Stimulated activated memory B cell treated with anti-CD40 and anti-IgM and Interleukin-4, amounts not matched to agents 10 μg/mL and 1 μg/mL and 100 μg/mL, for 72 hours (primary cell): ENCODE measurements at regions not wholly inside any gene's neighbourhood (a gene's known extent, or its start where the extent isn't known, plus 50 kb on each side); places are given as distances from the start of the nearest gene placed in this dataset.

Source experiments
- ATAC-seq: fragments of 150-1000 bp; cut with Tn5 transposase; 2 replicates; pipeline ENCODE4 v1.10.0; 2021
- H3K27ac Mint-ChIP-seq: one replicate; pipeline ENCODE4 v1.8.0; 2022; ENCODE audit warnings: mild to moderate bottlenecking, mixed read lengths
- H3K27me3 Mint-ChIP-seq: one replicate; pipeline ENCODE4 v1.8.0; 2022; ENCODE audit warnings: mixed read lengths
- H3K36me3 Mint-ChIP-seq: one replicate; pipeline ENCODE4 v1.8.0; 2022; ENCODE audit warnings: mixed read lengths
- H3K4me1 Mint-ChIP-seq: one replicate; pipeline ENCODE4 v1.8.0; 2022; ENCODE audit warnings: mixed read lengths
- H3K4me3 Mint-ChIP-seq: one replicate; pipeline ENCODE4 v1.8.0; 2022; ENCODE audit warnings: mild to moderate bottlenecking, moderate library complexity, mixed read lengths
- H3K9me3 Mint-ChIP-seq: one replicate; pipeline ENCODE4 v1.8.0; 2022; ENCODE audit warnings: mixed read lengths

GRCh38 chr17:79211061-79211770, 136.6 kb downstream of the ENGASE start:
- no peak overlapping the region for H3K4me3 Mint-ChIP-seq
- H3K27me3 Mint-ChIP-seq = peaks cover 79% of the 10 kb centered on the region
- H3K4me1 Mint-ChIP-seq = peaks cover 7% of the 10 kb centered on the region
- no peaks in the 10 kb centered on the region for H3K9me3 Mint-ChIP-seq
- no peak overlapping the region for H3K27ac Mint-ChIP-seq
- no peaks in the 10 kb centered on the region for H3K36me3 Mint-ChIP-seq
- no peak for ATAC-seq

GRCh38 chr17:79210638-79211037, 136.0 kb downstream of the ENGASE start:
- no peak for ATAC-seq
- Mint-ChIP-seq H3K9me3 (no peaks in the 10 kb centered on the region), H3K27me3 (peaks cover 73% of the 10 kb centered on the region), H3K4me3 (no peak overlapping the region), H3K27ac (no peak overlapping the region), H3K36me3 (no peaks in the 10 kb centered on the region), H3K4me1 (peaks cover 7% of the 10 kb centered on the region)

- Mint-ChIP-seq H3K27ac (no peak overlapping the region), H3K4me1 (peaks cover 7% of the 10 kb centered on the region), H3K27me3 (peaks cover 52% of the 10 kb centered on the region), H3K36me3 (no peaks in the 10 kb centered on the region), H3K9me3 (no peaks in the 10 kb centered on the region), H3K4me3 (no peak overlapping the region)
- ATAC-seq = no peak
Observed at GRCh38 chr17:79207960-79208359, 133.3 kb downstream of the ENGASE start.

GRCh38 chr17:79205688-79206205, 131.1 kb downstream of the ENGASE start:
- Mint-ChIP-seq H3K4me3 (no peak overlapping the region), H3K27me3 (peaks cover 53% of the 10 kb centered on the region), H3K4me1 (no peaks in the 10 kb centered on the region), H3K36me3 (no peaks in the 10 kb centered on the region), H3K27ac (no peak overlapping the region), H3K9me3 (no peaks in the 10 kb centered on the region)
- no peak for ATAC-seq

- Mint-ChIP-seq H3K27ac (no peak overlapping the region), H3K4me1 (no peaks in the 10 kb centered on the region), H3K4me3 (no peak overlapping the region), H3K36me3 (no peaks in the 10 kb centered on the region), H3K9me3 (no peaks in the 10 kb centered on the region), H3K27me3 (peaks cover 46% of the 10 kb centered on the region)
- no peak for ATAC-seq
Observed at GRCh38 chr17:79204261-79204660, 129.6 kb downstream of the ENGASE start.

GRCh38 chr17:79203657-79204056, 129.0 kb downstream of the ENGASE start:
- no peak overlapping the region for H3K4me3 Mint-ChIP-seq
- H3K36me3 Mint-ChIP-seq = no peaks in the 10 kb centered on the region
- no peak for ATAC-seq
- peaks cover 44% of the 10 kb centered on the region for H3K27me3 Mint-ChIP-seq
- no peaks in the 10 kb centered on the region for H3K4me1 Mint-ChIP-seq
- H3K27ac Mint-ChIP-seq = no peak overlapping the region
- H3K9me3 Mint-ChIP-seq = no peaks in the 10 kb centered on the region

GRCh38 chr17:79203016-79203415, 128.4 kb downstream of the ENGASE start:
- H3K27ac Mint-ChIP-seq = no peak overlapping the region
- H3K9me3 Mint-ChIP-seq = no peaks in the 10 kb centered on the region
- no peaks in the 10 kb centered on the region for H3K4me1 Mint-ChIP-seq
- no peak for ATAC-seq
- no peak overlapping the region for H3K4me3 Mint-ChIP-seq
- no peaks in the 10 kb centered on the region for H3K36me3 Mint-ChIP-seq
- peaks cover 49% of the 10 kb centered on the region for H3K27me3 Mint-ChIP-seq

- H3K4me3 Mint-ChIP-seq = no peak overlapping the region
- H3K36me3 Mint-ChIP-seq = no peaks in the 10 kb centered on the region
- no peak for ATAC-seq
- H3K9me3 Mint-ChIP-seq = no peaks in the 10 kb centered on the region
- H3K27ac Mint-ChIP-seq = no peak overlapping the region
- H3K4me1 Mint-ChIP-seq = no peaks in the 10 kb centered on the region
- H3K27me3 Mint-ChIP-seq = peaks cover 49% of the 10 kb centered on the region
Observed at GRCh38 chr17:79202480-79202879, 127.9 kb downstream of the ENGASE start.

GRCh38 chr17:79201536-79202227, 127.1 kb downstream of the ENGASE start:
- ATAC-seq = no peak
- no peak overlapping the region for H3K27ac Mint-ChIP-seq
- no peaks in the 10 kb centered on the region for H3K36me3 Mint-ChIP-seq
- H3K9me3 Mint-ChIP-seq = no peaks in the 10 kb centered on the region
- H3K4me1 Mint-ChIP-seq = no peaks in the 10 kb centered on the region
- H3K27me3 Mint-ChIP-seq = peaks cover 56% of the 10 kb centered on the region
- H3K4me3 Mint-ChIP-seq = no peak overlapping the region

GRCh38 chr17:79201119-79201518, 126.5 kb downstream of the ENGASE start:
- H3K36me3 Mint-ChIP-seq = no peaks in the 10 kb centered on the region
- H3K27ac Mint-ChIP-seq = no peak overlapping the region
- H3K4me3 Mint-ChIP-seq = no peak overlapping the region
- no peaks in the 10 kb centered on the region for H3K9me3 Mint-ChIP-seq
- ATAC-seq = no peak
- H3K27me3 Mint-ChIP-seq = peaks cover 59% of the 10 kb centered on the region
- H3K4me1 Mint-ChIP-seq = no peaks in the 10 kb centered on the region

- no peak for ATAC-seq
- no peaks in the 10 kb centered on the region for H3K4me1 Mint-ChIP-seq
Observed at GRCh38 chr17:79196913-79197312, 122.3 kb downstream of the ENGASE start.

GRCh38 chr17:79192503-79193351, 118.1 kb downstream of the ENGASE start:
- H3K4me3 Mint-ChIP-seq = no peak overlapping the region
- no peak overlapping the region for H3K27ac Mint-ChIP-seq
- H3K27me3 Mint-ChIP-seq = peaks cover 82% of the 10 kb centered on the region
- no peaks in the 10 kb centered on the region for H3K4me1 Mint-ChIP-seq
- no peaks in the 10 kb centered on the region for H3K36me3 Mint-ChIP-seq
- ATAC-seq = no peak
- no peaks in the 10 kb centered on the region for H3K9me3 Mint-ChIP-seq

More at GRCh38 chr17:79196913-79197312, 122.3 kb downstream of the ENGASE start:
- H3K4me3 Mint-ChIP-seq = no peak overlapping the region
- H3K36me3 Mint-ChIP-seq = no peaks in the 10 kb centered on the region
- peaks cover 71% of the 10 kb centered on the region for H3K27me3 Mint-ChIP-seq
- no peaks in the 10 kb centered on the region for H3K9me3 Mint-ChIP-seq
- H3K27ac Mint-ChIP-seq = no peak overlapping the region

- no peak for ATAC-seq
- Mint-ChIP-seq H3K27me3 (peaks cover 82% of the 10 kb centered on the region), H3K4me3 (no peak overlapping the region), H3K9me3 (no peaks in the 10 kb centered on the region), H3K27ac (no peak overlapping the region), H3K36me3 (no peaks in the 10 kb centered on the region), H3K4me1 (no peaks in the 10 kb centered on the region)
Observed at GRCh38 chr17:79191270-79191934, 116.8 kb downstream of the ENGASE start.

- peaks cover 91% of the 10 kb centered on the region for H3K27me3 Mint-ChIP-seq
- H3K9me3 Mint-ChIP-seq = no peaks in the 10 kb centered on the region
- ATAC-seq = no peak
- H3K27ac Mint-ChIP-seq = no peak overlapping the region
- H3K36me3 Mint-ChIP-seq = no peaks in the 10 kb centered on the region
- no peak overlapping the region for H3K4me3 Mint-ChIP-seq
- H3K4me1 Mint-ChIP-seq = peaks cover 2% of the 10 kb centered on the region
Observed at GRCh38 chr17:79189305-79189704, 114.7 kb downstream of the ENGASE start.

- no peak for ATAC-seq
- Mint-ChIP-seq H3K27me3 (peaks cover 97% of the 10 kb centered on the region), H3K9me3 (no peaks in the 10 kb centered on the region), H3K4me1 (peaks cover 6% of the 10 kb centered on the region), H3K36me3 (no peaks in the 10 kb centered on the region), H3K27ac (no peak overlapping the region), H3K4me3 (no peak overlapping the region)
Observed at GRCh38 chr17:79188685-79189084, 114.1 kb downstream of the ENGASE start.
